SK-N-SH treated with all-trans-retinoic acid at 6 μM for 48 hours (cell line): ENCODE measurements at regions not wholly inside any gene's neighbourhood (a gene's known extent, or its start where the extent isn't known, plus 50 kb on each side); places are given as distances from the start of the nearest gene placed in this dataset.

Experiments used
- ATAC-seq: fragments of 200-7000 bp; cut with Tn5 transposase; 3 replicates; pipeline ENCODE4 v1.9.1; 2020; ENCODE audit warnings: mild to moderate bottlenecking, moderate library complexity
- ARNTL ChIP-seq: fragments of 450-650 bp; formaldehyde crosslinking; IDR thresholded peaks from 2 replicates; pipeline ENCODE4 v1.5.0; 2020; ENCODE audit warnings: low read depth, mild to moderate bottlenecking, moderate library complexity, borderline replicate concordance
- BACH2 ChIP-seq: fragments of 250-450 bp; sonication (Bioruptor Pico); IDR thresholded peaks from 2 replicates; pipeline ENCODE4 v1.9.0; 2021; ENCODE audit warnings: mild to moderate bottlenecking, borderline replicate concordance
- CSDC2 ChIP-seq: fragments of 250-450 bp; sonication (Bioruptor Pico); IDR thresholded peaks from 2 replicates; pipeline ENCODE4 v1.5.0; 2020; ENCODE audit warnings: mild to moderate bottlenecking, moderate library complexity
- ESRRG ChIP-seq: fragments of 250-450 bp; sonication (Bioruptor Pico); IDR thresholded peaks from 2 replicates; pipeline ENCODE4 v1.6.1; 2021; ENCODE audit warnings: mild to moderate bottlenecking
- GLIS3 ChIP-seq: fragments of 250-450 bp; sonication (Bioruptor Pico); IDR thresholded peaks from 2 replicates; pipeline ENCODE4 v1.5.0; 2020; ENCODE audit warnings: mild to moderate bottlenecking, moderate library complexity
- ISL1 ChIP-seq: fragments of 250-450 bp; sonication (Bioruptor Pico); IDR thresholded peaks from 2 replicates; pipeline ENCODE4 v2.1.2; 2022; ENCODE audit warnings: mild to moderate bottlenecking, moderate library complexity
- OSR1 ChIP-seq: fragments of 250-450 bp; sonication (Bioruptor Pico); IDR thresholded peaks from 2 replicates; pipeline ENCODE4 v1.8.0; 2022; ENCODE audit warnings: moderate library complexity, mild to moderate bottlenecking, inconsistent platforms
- PPARA ChIP-seq: fragments of 250-450 bp; sonication (Bioruptor Pico); IDR thresholded peaks from 2 replicates; pipeline ENCODE4 v1.5.0; 2020; ENCODE audit warnings: mild to moderate bottlenecking, borderline replicate concordance
- RARB ChIP-seq: fragments of 250-450 bp; sonication (Bioruptor Pico); IDR thresholded peaks from 2 replicates; pipeline ENCODE4 v1.8.0; 2021; ENCODE audit warnings: mild to moderate bottlenecking, moderate library complexity
- SNAI2 ChIP-seq: fragments of 250-450 bp; sonication (Bioruptor Pico); IDR thresholded peaks from 2 replicates; pipeline ENCODE4 v1.5.0; 2020; ENCODE audit warnings: mild to moderate bottlenecking, moderate library complexity
- TCF4 ChIP-seq: fragments of 250-450 bp; sonication (Bioruptor Pico); IDR thresholded peaks from 2 replicates; pipeline ENCODE4 v1.8.0; 2021; ENCODE audit warnings: mild to moderate bottlenecking, moderate library complexity, borderline replicate concordance
- TOX ChIP-seq: fragments of 250-450 bp; sonication (Bioruptor Pico); IDR thresholded peaks from 2 replicates; pipeline ENCODE4 v1.8.0; 2021; ENCODE audit warnings: mild to moderate bottlenecking, moderate library complexity, borderline replicate concordance
- ZC3H10 ChIP-seq: fragments of 250-450 bp; sonication (Bioruptor Pico); IDR thresholded peaks from 2 replicates; pipeline ENCODE4 v1.5.1; 2021; ENCODE audit warnings: mild to moderate bottlenecking, moderate library complexity
- ZFP3 ChIP-seq: fragments of 250-450 bp; sonication (Bioruptor Pico); IDR thresholded peaks from 2 replicates; pipeline ENCODE4 v1.5.0; 2020; ENCODE audit warnings: mild to moderate bottlenecking, moderate library complexity
- ZFP30 ChIP-seq: fragments of 450-650 bp; formaldehyde crosslinking; IDR thresholded peaks from 2 replicates; pipeline ENCODE4 v1.5.0; 2022; ENCODE audit warnings: mild to moderate bottlenecking, moderate library complexity
- ZNF565 ChIP-seq: fragments of 450-650 bp; formaldehyde crosslinking; conservative IDR thresholded peaks from 2 replicates; pipeline ENCODE4 v1.5.0; 2020; ENCODE audit warnings: low read depth, mild to moderate bottlenecking, moderate library complexity
- ZNF70 ChIP-seq: fragments of 450-650 bp; formaldehyde crosslinking; IDR thresholded peaks from 2 replicates; pipeline ENCODE4 v1.5.0; 2020; ENCODE audit warnings: mild to moderate bottlenecking, moderate library complexity
- ZNF8 ChIP-seq: fragments of 450-650 bp; formaldehyde crosslinking; IDR thresholded peaks from 2 replicates; pipeline ENCODE4 v1.5.0; 2020; ENCODE audit warnings: mild to moderate bottlenecking, moderate library complexity
- TF ChIP-seq, protein P1 (sequence below): fragments of 250-450 bp; sonication (Bioruptor Pico); IDR thresholded peaks from 2 replicates; pipeline ENCODE4 v1.8.0; 2020; ENCODE audit warnings: mild to moderate bottlenecking, moderate library complexity, borderline replicate concordance
- TF ChIP-seq, protein P2 (sequence below): fragments of 250-450 bp; sonication (Bioruptor Pico); IDR thresholded peaks from 2 replicates; pipeline ENCODE4 v1.5.1; 2021; ENCODE audit warnings: mild to moderate bottlenecking, moderate library complexity
- TF ChIP-seq, protein P3 (sequence below): fragments of 250-450 bp; sonication (Bioruptor Pico); IDR thresholded peaks from 2 replicates; pipeline ENCODE4 v1.5.0; 2020; ENCODE audit warnings: mild to moderate bottlenecking, moderate library complexity

DNA sequence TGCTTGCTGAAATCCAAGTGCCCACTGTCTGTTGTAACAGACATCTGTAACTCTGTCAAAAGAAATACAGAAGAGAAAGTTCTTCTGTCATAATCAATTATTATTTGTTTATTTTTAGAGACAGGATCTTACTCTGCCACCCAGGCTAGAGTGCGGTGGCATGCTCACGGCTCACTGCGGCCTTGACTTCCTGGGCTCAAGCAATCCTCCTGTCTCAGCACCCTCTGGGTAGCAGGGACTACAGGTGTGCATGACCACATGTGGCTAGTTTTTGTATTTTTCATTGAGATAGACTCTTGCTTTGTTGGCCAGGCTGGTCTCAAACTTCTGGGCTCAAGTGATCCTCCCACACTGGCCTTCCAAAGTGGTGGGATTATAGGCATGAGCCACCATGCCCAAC, 177.6 kb upstream of the SETMAR start:
- no peak for TF ChIP-seq ESRRG (CRISPR knock-in tag)
- no peak for TF ChIP-seq ZNF8 (CRISPR knock-in tag)
- no peak for TF ChIP-seq BACH2 (CRISPR knock-in tag)
- TF ChIP-seq, protein P1, sequence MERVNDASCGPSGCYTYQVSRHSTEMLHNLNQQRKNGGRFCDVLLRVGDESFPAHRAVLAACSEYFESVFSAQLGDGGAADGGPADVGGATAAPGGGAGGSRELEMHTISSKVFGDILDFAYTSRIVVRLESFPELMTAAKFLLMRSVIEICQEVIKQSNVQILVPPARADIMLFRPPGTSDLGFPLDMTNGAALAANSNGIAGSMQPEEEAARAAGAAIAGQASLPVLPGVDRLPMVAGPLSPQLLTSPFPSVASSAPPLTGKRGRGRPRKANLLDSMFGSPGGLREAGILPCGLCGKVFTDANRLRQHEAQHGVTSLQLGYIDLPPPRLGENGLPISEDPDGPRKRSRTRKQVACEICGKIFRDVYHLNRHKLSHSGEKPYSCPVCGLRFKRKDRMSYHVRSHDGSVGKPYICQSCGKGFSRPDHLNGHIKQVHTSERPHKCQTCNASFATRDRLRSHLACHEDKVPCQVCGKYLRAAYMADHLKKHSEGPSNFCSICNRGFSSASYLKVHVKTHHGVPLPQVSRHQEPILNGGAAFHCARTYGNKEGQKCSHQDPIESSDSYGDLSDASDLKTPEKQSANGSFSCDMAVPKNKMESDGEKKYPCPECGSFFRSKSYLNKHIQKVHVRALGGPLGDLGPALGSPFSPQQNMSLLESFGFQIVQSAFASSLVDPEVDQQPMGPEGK (CRISPR knock-in tag) = no peak
- TF ChIP-seq ZNF565 (CRISPR knock-in tag) = no peak
- TF ChIP-seq ZC3H10 (CRISPR knock-in tag) = no peak
- TF ChIP-seq ISL1 = no peak
- no peak for TF ChIP-seq CSDC2 (CRISPR knock-in tag)
- TF ChIP-seq, protein P2, sequence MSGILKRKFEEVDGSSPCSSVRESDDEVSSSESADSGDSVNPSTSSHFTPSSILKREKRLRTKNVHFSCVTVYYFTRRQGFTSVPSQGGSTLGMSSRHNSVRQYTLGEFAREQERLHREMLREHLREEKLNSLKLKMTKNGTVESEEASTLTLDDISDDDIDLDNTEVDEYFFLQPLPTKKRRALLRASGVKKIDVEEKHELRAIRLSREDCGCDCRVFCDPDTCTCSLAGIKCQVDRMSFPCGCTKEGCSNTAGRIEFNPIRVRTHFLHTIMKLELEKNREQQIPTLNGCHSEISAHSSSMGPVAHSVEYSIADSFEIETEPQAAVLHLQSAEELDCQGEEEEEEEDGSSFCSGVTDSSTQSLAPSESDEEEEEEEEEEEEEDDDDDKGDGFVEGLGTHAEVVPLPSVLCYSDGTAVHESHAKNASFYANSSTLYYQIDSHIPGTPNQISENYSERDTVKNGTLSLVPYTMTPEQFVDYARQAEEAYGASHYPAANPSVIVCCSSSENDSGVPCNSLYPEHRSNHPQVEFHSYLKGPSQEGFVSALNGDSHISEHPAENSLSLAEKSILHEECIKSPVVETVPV (CRISPR knock-in tag) = no peak
- no peak for TF ChIP-seq PPARA (CRISPR knock-in tag)
- no peak for TF ChIP-seq GLIS3 (CRISPR knock-in tag)
- no peak for TF ChIP-seq RARB (CRISPR knock-in tag)
- no peak for TF ChIP-seq ZFP30 (CRISPR knock-in tag)
- no peak for TF ChIP-seq OSR1 (CRISPR knock-in tag)
- TF ChIP-seq ZNF70 (CRISPR knock-in tag) = no peak
- no peak for TF ChIP-seq SNAI2 (CRISPR knock-in tag)
- TF ChIP-seq, all 23 proteins: peak for 0
- ATAC-seq = no peak

DNA sequence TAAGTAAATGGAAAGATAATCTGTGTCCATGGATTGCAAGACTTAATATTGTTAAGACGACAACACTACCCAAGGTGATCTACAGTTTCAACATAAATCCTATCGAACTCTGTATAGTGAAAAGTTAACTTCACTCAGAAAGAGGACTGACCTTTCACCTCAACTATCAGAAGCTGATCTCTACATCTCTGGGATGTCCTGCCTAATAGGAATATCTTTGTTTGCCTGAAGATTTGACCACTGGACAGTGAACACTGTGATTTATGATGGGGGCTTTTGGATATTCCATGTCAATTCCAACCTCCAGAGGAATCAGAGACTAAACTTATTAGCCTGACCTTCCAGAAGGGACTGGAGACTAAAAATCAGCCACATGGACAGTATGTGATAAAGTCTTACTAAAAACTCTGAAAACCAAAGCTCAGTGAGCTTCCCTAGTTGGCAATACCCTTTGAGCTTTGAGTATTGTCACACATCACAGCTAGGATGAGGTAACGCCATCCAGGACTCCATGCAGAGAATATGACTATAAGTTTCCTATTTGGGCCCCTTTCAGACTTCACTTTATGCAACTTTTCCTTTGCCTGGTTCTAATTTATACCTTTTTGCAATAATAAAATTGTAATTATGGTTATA, 164.9 kb upstream of the SETMAR start:
- TF ChIP-seq TCF4 (no peak), ZFP3 (CRISPR knock-in tag) (no peak), ZNF70 (CRISPR knock-in tag) (no peak), ARNTL (no peak), ZC3H10 (CRISPR knock-in tag) (no peak), PPARA (CRISPR knock-in tag) (no peak), ZNF565 (CRISPR knock-in tag) (no peak), OSR1 (CRISPR knock-in tag) (no peak)
- TF ChIP-seq, protein P3, sequence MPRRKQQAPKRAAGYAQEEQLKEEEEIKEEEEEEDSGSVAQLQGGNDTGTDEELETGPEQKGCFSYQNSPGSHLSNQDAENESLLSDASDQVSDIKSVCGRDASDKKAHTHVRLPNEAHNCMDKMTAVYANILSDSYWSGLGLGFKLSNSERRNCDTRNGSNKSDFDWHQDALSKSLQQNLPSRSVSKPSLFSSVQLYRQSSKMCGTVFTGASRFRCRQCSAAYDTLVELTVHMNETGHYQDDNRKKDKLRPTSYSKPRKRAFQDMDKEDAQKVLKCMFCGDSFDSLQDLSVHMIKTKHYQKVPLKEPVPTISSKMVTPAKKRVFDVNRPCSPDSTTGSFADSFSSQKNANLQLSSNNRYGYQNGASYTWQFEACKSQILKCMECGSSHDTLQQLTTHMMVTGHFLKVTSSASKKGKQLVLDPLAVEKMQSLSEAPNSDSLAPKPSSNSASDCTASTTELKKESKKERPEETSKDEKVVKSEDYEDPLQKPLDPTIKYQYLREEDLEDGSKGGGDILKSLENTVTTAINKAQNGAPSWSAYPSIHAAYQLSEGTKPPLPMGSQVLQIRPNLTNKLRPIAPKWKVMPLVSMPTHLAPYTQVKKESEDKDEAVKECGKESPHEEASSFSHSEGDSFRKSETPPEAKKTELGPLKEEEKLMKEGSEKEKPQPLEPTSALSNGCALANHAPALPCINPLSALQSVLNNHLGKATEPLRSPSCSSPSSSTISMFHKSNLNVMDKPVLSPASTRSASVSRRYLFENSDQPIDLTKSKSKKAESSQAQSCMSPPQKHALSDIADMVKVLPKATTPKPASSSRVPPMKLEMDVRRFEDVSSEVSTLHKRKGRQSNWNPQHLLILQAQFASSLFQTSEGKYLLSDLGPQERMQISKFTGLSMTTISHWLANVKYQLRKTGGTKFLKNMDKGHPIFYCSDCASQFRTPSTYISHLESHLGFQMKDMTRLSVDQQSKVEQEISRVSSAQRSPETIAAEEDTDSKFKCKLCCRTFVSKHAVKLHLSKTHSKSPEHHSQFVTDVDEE (CRISPR knock-in tag) = no peak
- TF ChIP-seq, protein P2 (CRISPR knock-in tag) = no peak
- no peak for ATAC-seq

DNA sequence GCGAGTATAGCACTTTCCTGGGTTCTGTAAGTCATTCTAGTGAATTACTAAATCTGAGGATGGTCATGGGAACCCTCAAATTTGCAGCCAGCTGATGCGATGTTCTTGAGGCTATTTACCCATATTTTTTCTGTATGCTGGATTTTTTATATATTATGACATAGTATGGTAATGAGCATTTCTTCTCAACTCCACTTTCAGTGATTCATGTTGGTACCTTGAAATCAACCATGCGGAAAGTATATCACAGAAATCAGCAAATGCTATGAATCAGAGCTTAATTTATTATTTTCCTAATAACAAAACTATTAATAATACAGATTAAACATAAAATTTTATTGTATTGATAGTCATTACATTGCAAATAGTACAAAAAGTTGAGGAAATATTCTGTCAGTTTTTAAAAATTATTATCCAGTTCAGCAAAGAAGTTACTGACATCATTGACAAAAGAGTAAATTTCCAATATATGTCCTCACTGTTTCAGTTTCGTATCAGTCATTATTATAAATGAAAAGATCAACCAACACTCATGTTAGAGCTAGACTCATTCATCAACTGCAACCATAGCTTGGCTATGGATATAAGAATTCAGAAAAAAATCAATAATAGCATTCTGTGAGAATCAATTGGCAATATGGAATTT, 164.3 kb upstream of the SETMAR start:
- TF ChIP-seq TOX (no peak), ESRRG (CRISPR knock-in tag) (no peak), OSR1 (CRISPR knock-in tag) (no peak), TCF4 (no peak), ZNF70 (CRISPR knock-in tag) (no peak), ZFP3 (CRISPR knock-in tag) (no peak), ARNTL (no peak), SNAI2 (CRISPR knock-in tag) (no peak), ZNF565 (CRISPR knock-in tag) (no peak)
- ATAC-seq = no peak
